HG03575 (cell line): ENCODE measurements at regions not wholly inside any gene's neighbourhood (a gene's known extent, or its start where the extent isn't known, plus 50 kb on each side); places are given as distances from the start of the nearest gene placed in this dataset.

Experiments used
- ATAC-seq: cut with Tn5 transposase; IDR thresholded peaks from one replicate; pipeline ENCODE4 v1.9.1; 2021; ENCODE audit not compliant: unreplicated experiment, insufficient number of reproducible peaks, low FRiP score; ENCODE audit errors: extremely low read depth

DNA sequence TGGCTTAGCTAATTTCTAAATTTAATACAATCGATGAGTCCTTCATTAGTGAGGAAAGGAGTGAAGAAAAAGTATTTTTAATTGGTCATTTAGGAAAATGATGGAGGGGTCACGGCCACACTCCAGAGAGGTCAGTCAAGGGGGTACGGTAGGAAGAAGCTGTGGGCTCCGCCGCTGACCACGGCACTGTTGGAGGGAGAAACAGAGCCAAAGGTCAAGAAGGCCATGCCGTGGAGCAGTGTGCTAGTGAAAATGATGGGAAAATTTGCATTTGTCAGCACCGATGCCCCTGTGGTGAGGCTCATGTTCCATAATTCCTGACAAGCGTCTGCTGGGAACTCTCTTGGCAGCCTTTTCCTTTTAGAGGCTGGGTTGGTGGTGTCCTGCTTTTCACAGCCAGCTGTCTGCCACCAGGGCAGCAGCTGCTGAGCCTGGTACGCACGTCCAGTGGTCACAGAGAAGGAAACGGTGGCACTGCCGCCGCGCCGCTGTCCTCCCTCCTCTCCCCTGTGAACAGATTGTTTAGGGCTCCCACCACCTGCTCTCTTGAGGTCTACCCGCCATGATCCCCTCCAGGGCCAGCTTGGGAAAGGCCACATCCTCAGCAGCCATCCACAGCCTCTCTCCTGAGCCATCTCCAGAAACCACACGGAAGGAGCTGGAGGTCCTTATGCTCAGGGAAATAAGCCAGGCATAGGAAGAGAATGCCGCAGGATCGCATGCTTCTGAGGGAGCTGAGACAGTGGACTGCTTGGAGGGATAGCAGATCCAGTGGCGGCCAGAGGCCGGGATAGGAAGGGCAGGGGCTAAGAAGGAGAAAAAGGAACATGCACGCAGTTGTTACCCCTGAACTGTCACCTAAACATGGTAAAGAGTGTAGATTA lies 263.7 kb upstream of the PPP2R2D start:
- no peak for ATAC-seq

DNA sequence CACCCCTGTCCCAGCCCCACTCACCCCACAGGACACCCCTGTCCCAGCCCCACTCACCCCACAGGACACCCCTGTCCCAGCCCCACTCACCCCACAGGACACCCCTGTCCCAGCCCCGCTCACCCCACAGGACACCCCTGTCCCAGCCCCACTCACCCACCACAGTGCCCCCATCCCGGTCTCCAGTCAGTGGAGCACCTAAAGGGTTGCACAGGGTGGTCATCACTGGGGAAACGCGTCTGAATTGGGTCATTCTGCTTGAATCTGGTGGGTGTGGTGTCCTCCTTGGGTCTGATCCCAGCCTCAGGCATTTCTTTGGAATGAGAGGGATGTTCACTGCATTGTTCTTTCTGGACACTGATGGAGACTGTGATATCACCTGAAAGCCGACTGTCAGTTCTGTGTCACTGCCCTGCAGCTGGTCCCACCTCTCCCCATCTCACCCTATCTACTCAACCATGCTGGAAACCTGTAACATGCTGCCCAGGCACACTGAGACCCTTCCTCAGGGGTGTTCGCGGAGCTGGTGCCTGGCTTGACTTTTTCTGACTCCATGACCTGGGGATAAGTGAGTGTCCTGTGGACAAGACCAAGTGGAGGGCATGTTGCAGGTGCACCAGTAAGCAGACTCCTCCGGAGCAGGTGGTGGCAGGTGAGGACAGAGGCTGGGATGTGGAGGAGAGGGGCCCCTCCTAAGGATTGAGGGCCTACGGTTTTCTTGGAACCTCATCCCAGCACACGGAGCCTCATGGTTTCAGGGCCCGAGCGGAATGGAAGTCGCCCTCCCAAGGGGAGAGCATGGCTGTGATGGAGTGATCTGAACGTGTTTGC lies 262.5 kb upstream of the PPP2R2D start:
- ATAC-seq = no peak

DNA sequence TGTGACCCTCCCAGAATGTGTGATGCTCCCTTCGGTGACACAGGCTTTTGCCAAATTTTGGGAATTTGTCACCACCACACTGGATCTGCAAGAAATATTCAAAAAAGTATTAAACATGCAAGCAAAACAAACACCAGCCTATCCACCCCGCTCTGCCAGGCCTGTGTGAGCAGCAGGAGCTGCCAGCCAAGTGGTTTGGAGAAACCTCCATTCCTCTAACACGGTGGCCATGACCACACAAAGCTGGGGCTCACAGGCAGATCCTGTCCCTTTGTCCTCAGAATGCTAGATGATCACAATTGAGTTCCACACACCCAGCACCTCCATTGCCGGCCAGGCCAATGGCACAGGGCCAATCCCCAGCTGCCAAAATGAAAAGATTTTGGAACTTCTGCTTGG lies 261.9 kb upstream of the PPP2R2D start:
- no peak for ATAC-seq

- ATAC-seq = no peak
These were observed 260.7 kb upstream of the PPP2R2D start for GRCh38 chr10:131640045-131640644.

DNA sequence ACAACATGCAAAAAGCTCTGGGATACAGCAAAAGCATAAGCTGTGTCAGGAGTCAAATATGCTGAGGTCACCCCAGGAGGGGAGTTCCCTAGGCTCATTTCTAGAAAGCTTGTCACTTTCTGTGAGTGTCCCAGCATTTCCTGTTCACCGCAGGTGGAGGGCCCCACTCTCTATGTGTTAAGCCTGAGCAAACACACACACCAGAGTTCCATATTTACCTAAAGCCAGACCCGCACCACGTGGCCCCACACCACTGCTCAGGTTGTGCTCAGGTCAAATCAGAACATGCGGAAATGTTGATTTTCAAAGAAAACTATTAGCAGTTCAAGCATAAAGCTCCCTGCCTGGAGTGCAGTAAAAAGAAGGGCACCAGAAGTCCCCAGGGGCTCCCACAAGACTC lies 259.6 kb upstream of the PPP2R2D start:
- ATAC-seq = peak; percentile 97

GRCh38 chr10:131641898-131642297 lies 258.9 kb upstream of the PPP2R2D start:
- no peak for ATAC-seq

- no peak for ATAC-seq
These were observed 257.8 kb upstream of the PPP2R2D start for GRCh38 chr10:131642966-131643365.

DNA sequence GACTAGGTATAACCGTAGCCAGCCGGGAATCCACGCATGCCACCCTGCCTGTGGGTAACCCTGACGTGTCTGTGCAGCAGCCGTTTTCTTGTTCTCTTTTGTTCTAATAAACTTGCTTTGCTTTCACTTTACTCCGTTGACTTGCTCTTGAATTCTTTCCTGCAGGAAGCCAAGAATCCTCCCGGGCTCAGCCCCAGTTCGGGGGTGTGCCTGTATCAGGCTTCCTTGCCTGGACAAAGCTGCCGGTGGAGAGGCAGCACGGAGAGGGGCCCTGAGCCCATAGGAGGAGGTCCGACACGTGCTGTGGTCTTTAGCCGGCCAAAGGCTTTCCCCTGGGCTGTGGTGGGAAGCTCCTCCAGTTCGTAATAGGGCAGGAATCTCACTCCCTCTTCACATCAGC lies 256.5 kb upstream of the PPP2R2D start:
- ATAC-seq = no peak

DNA sequence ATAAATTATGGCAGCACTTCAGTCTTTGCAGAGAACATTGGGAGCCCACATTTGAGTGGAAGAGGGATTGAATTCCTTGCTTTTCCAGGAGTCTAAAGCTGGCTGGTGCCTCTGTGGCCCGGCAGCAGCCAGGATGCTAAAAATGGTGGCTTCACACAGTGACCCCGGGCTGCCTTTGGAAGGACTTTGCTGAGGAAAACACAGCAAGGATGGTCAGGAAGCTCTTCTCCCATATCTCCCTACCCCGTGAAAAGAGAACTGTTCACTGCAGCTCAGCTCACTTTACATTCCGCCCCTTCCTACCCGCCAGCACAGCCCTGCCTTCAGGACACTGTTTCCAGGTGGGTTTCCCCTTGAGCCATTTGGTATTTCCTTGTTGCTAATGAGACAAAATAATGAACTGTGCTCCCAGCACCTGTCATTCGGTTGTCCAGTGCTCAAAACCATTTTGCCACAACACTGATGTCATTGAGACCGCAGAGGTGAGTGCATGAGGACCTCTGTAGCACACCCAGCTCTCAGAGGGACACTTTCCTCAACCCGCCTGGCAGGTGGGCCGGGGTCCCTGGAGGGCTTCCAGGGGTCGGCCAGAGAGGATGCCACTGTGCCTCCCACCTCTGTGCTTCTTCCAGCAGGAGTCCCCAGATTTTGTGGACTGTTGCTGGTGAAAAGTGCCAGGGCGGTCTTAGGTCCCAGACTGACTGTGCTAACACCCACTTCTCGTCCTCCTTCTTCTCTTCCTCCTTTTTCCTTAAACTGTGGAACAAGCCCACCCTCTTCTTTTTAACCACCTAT lies 255.7 kb upstream of the PPP2R2D start:
- no peak for ATAC-seq

- ATAC-seq = no peak
These were observed 255.1 kb upstream of the PPP2R2D start for GRCh38 chr10:131645756-131646155.

DNA sequence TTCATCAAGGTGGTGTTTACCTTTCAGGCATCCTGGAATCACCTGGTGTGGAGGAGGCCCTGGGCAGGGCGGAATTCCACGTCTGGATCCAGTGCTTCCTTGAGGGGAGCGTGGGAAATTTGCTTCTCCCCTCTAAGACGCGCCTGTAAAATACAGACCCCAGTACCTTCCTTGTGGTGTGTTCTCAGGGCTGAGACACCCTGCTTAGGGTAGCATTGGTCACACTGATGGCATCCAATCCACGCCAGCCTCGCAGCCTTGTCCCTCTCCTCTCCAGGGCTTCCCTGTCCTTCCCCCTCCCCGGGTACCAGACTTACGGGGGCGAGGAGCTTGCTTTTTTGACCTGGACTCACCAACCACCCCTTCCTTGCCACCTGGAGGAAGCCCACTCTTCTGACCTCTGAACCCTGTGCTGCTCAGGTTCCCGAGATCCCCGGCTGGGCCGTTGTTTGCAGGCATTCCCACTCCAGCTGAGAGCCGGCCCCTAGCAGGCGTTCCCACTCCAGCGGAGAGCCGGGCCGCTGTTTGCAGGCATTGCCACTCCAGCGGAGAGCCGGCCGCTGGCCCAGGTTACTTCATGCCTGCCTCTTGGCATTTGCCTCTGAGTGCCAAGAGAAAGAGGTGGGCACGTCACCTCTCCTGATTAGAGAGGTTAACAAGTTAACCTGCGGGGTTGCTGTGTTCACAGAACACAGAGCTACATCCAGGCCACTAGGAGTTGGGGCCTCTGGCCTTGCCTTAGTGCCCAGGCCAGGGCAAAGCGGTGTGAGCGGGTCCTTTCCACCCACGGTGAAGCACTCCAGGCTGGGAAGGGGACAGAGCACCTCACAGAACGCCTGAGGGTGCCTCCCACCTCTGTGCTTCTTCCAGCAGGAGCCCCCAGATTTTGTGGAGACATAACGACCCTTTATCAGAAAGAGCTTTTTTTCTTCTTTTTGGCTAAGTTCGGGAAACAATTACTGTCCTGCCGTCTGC lies 254.0 kb upstream of the PPP2R2D start:
- ATAC-seq = no peak

GRCh38 chr10:131647789-131648188 lies 253.0 kb upstream of the PPP2R2D start:
- no peak for ATAC-seq

DNA sequence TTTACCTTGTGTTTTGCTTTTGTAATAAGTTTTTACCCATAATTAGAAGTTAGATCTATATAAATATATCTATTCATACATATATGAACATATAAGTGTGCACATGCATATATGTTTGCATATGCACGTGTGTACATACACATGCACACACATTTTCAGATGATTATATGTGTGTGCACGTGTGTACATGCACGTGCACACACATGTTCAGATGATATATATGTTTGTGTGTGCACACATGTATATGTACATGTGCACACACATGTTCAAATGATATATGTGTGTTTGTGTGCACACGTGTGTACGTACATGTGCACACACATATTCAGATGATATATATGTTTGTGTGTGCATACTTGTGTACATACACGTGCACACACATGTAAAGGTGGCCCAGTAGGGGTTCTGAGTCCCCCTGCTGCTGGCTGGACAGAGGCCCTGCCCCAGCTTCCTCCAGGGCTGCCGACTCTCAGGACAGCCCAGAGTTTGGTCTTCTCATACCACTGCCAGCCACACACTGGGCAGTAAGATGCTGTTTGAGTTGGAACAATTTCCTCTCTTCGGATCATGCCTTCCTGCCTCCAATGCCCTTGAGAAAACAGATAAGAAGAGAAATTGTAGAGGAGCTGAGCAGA lies 252.3 kb upstream of the PPP2R2D start:
- ATAC-seq = no peak

GRCh38 chr10:131649617-131650016 lies 251.2 kb upstream of the PPP2R2D start:
- ATAC-seq = no peak

DNA sequence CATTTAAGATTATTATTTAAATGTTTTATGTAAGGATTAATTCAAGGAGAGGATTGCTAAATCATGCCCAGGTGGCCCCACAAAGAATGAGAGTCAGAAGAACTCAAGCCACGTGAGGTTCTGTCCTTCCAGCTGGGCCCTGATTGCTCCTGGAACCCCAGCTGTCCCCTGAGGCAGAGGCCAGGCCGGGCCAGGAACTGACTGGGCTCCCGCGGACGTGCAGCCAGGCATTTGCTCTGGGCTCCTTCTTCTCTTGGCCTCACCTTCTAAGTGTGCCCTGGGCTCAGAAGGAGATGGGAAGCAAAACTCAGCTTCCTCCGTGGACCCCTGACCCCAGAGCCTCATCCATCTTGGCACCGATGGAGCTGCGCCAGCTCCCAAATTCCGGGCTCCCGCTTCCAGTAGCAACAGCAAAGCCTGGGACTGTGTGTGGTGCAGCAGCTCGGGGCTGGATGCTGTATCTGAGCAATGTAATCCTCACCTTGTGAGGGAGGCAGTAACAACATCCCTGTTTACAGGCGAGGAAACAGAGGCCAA lies 250.6 kb upstream of the PPP2R2D start:
- ATAC-seq = no peak

DNA sequence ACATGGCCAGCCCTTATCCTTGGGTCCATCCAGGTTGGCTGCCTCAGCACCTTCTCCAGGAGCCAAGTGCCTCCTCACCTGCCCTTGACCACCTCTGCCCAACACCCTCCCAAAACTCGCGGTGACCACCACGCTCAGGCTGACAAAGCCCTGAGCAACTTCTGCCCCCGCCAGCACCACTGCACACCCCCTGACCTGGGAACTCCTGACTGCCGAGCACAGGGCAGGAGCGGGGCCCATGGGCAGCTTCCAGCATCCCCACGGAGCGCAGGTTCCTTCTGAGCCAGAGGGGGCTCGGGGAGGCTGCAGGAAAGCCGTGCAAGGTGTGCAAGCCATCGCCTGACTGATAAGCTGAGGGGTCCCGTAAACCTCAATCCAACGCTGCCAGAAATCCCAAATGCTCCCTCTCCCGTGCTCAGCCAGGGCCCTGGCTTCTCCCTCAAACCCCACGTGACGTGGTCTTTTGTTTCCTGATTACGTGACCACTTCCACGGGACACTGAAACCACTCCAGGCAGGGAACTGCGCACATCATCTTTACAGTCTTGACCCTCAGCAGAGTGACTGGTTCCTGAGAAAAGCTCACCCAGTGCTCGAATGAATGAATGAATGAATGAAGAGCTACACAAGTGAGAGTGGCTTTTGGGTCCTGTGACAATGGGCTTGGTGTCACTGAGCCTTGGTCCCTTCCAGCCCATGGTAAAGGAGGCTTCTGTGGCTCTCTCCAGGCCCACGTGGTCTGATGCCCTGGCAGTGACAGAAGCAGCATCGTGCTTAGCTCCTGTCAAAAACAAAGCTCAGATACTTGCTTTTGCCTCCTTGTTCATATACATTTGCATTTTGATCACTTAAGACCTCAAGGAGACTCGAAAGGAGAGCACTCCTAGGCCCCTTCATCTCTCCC lies 249.8 kb upstream of the PPP2R2D start:
- ATAC-seq = no peak
